H1 (cell line): ENCODE measurements at regions not wholly inside any gene's neighbourhood (a gene's known extent, or its start where the extent isn't known, plus 50 kb on each side); places are given as distances from the start of the nearest gene placed in this dataset.

Experiments used
- CTCF ChIA-PET: fragments of 300-600 bp; sonication (Branson Sonifier 250); formaldehyde crosslinking; loops from one replicate; lab custom pipeline; 2021; ENCODE audit not compliant: partially characterized antibody; lab: Charles Lee
- POLR2A ChIA-PET: fragments of 300-600 bp; sonication (Branson Sonifier 250); formaldehyde crosslinking; loops from one replicate; lab custom pipeline; 2021; ENCODE audit warnings: inconsistent platforms; ENCODE audit not compliant: partially characterized antibody; lab: Charles Lee
- DNase-seq, 2 experiments: peaks; one replicate each; pipeline versions ENCODE4 v3.0.0 to v3.0.0-alpha.2; 2010 to 2022; ENCODE audit warnings: low spot score in 2 of 2, low read depth in 1 of 2, mixed read lengths in 1 of 2
- FAIRE-seq: peaks from 2 replicates; lab custom pipeline; 2011; peaks lifted over from hg19 to GRCh38; lab: Jason Lieb, UNC
- H2AFZ ChIP-seq: 2 replicates; pipeline ENCODE4 v1.8.1; 2012; ENCODE audit warnings: low read length, inconsistent platforms
- H2AK5ac ChIP-seq: 2 replicates; pipeline ENCODE4 v1.6.1; 2013; ENCODE audit warnings: low read depth, low read length
- H2BK120ac ChIP-seq: replicated peaks from 2 replicates; pipeline ENCODE3; 2013; ENCODE audit warnings: low read depth, low read length, inconsistent platforms
- H2BK12ac ChIP-seq: 2 replicates; pipeline ENCODE4 v1.6.1; 2013; ENCODE audit warnings: low read depth, low read length
- H2BK15ac ChIP-seq: 2 replicates; pipeline ENCODE4 v1.6.1; 2013; ENCODE audit warnings: low read length
- H2BK20ac ChIP-seq: 2 replicates; pipeline ENCODE4 v1.6.1; 2013; ENCODE audit warnings: low read length
- H2BK5ac ChIP-seq: 2 replicates; pipeline ENCODE4 v1.6.1; 2013; ENCODE audit warnings: low read depth, low read length
- H3K14ac ChIP-seq: 2 replicates; pipeline ENCODE4 v1.6.1; 2013; ENCODE audit warnings: inconsistent platforms; ENCODE audit not compliant: insufficient read length
- H3K18ac ChIP-seq: 2 replicates; pipeline ENCODE4 v1.6.1; 2013; ENCODE audit warnings: low read length; ENCODE audit errors: extremely low read depth
- H3K23ac ChIP-seq: 2 replicates; pipeline ENCODE4 v1.6.1; 2013; ENCODE audit warnings: inconsistent platforms; ENCODE audit not compliant: insufficient read length
- H3K23me2 ChIP-seq: 2 replicates; pipeline ENCODE4 v1.6.1; 2013; ENCODE audit warnings: low read depth, low read length
- H3K27ac ChIP-seq: 2 replicates; pipeline ENCODE4 v1.6.1; 2011; ENCODE audit warnings: low read depth, low read length, inconsistent platforms
- H3K27me3 ChIP-seq, 4 experiments: replicated peaks in 1 of 4; 1 replicate in 1 of 4; 2 replicates in 3 of 4; pipeline versions ENCODE4 v1.6.1 to v1.8.1; 2011 to 2013; ENCODE audit warnings: low read length in 3 of 4, mild to moderate bottlenecking in 3 of 4, inconsistent platforms in 2 of 4, mixed read lengths in 2 of 4, moderate library complexity in 1 of 4; ENCODE audit not compliant: control insufficient read depth in 3 of 4, insufficient read depth in 3 of 4; ENCODE audit errors: extremely low read depth in 1 of 4
- H3K36me3 ChIP-seq, 4 experiments: 2 replicates each; pipeline versions ENCODE4 v1.6.1 to v1.8.1; 2011 to 2013; ENCODE audit warnings: mild to moderate bottlenecking in 4 of 4, low read length in 3 of 4, moderate library complexity in 2 of 4, control low read depth in 1 of 4, inconsistent platforms in 1 of 4; ENCODE audit not compliant: insufficient read depth in 4 of 4, control insufficient read depth in 2 of 4
- H3K4ac ChIP-seq: replicated peaks from 2 replicates; pipeline ENCODE3; 2013; ENCODE audit warnings: low read length, low read depth, mixed read lengths, inconsistent platforms; ENCODE audit not compliant: insufficient read length
- H3K4me1 ChIP-seq, 4 experiments: replicated peaks in 1 of 4; 1 replicate in 1 of 4; 2 replicates in 3 of 4; pipeline versions ENCODE4 v1.6.1 to v1.8.1; 2011 to 2013; ENCODE audit warnings: low read length in 3 of 4, inconsistent platforms in 2 of 4, mixed read lengths in 1 of 4; ENCODE audit not compliant: insufficient read depth in 4 of 4, control insufficient read depth in 3 of 4
- H3K4me2 ChIP-seq, 2 experiments: 2 replicates each; pipeline versions ENCODE4 v1.6.1 to v1.8.1; 2011 to 2013; ENCODE audit warnings: low read depth in 2 of 2, low read length in 2 of 2, control low read depth in 1 of 2, inconsistent platforms in 1 of 2, mild to moderate bottlenecking in 1 of 2; ENCODE audit not compliant: insufficient read depth in 1 of 2
- H3K4me3 ChIP-seq, 4 experiments: fragments of 200-600, 300-600 bp in 1 of 4; sonication (generic), shearing (Covaris generic), sonication (Bioruptor Twin) in 1 of 4; 2 replicates each; pipeline versions ENCODE4 v1.5.1 to v1.8.1; 2011 to 2016; ENCODE audit warnings: low read length in 4 of 4, low read depth in 3 of 4, control low read depth in 2 of 4, inconsistent platforms in 2 of 4, mild to moderate bottlenecking in 2 of 4, mixed read lengths in 1 of 4, moderate library complexity in 1 of 4; ENCODE audit not compliant: insufficient read depth in 2 of 4; ENCODE audit errors: extremely low read depth in 1 of 4
- H3K56ac ChIP-seq: replicated peaks from 2 replicates; pipeline ENCODE3; 2013; ENCODE audit warnings: low read depth, mild to moderate bottlenecking, mixed read lengths, low read length, inconsistent platforms; ENCODE audit not compliant: insufficient read length
- H3K79me1 ChIP-seq: 2 replicates; pipeline ENCODE4 v1.6.1; 2013; ENCODE audit warnings: low read depth, low read length, control low read depth
- H3K79me2 ChIP-seq, 2 experiments: 2 replicates each; pipeline versions ENCODE4 v1.6.1 to v1.8.1; 2012 to 2013; ENCODE audit warnings: low read length in 2 of 2, mild to moderate bottlenecking in 2 of 2, inconsistent platforms in 1 of 2; ENCODE audit not compliant: insufficient read depth in 2 of 2, control insufficient read depth in 1 of 2
- H3K9ac ChIP-seq, 4 experiments: replicated peaks in 1 of 4; 1 replicate in 1 of 4; 2 replicates in 3 of 4; pipeline versions ENCODE4 v1.6.1 to v1.8.1; 2011 to 2013; ENCODE audit warnings: low read depth in 3 of 4, low read length in 3 of 4, control low read depth in 2 of 4, mild to moderate bottlenecking in 2 of 4, moderate library complexity in 2 of 4, inconsistent platforms in 1 of 4; ENCODE audit errors: extremely low read depth in 1 of 4
- H3K9me3 ChIP-seq, 2 experiments: 2 replicates each; pipeline versions ENCODE4 v1.6.1 to v1.8.1; 2012 to 2013; ENCODE audit warnings: mild to moderate bottlenecking in 2 of 2, moderate library complexity in 2 of 2, control low read depth in 1 of 2, inconsistent platforms in 1 of 2, low read depth in 1 of 2, low read length in 1 of 2, mixed read lengths in 1 of 2; ENCODE audit not compliant: insufficient read depth in 2 of 2
- H4K20me1 ChIP-seq, 2 experiments: replicated peaks in 1 of 2; 2 replicates each; pipeline versions ENCODE3 to v1.8.1; 2011 to 2013; ENCODE audit warnings: inconsistent platforms in 2 of 2, low read length in 2 of 2, mild to moderate bottlenecking in 1 of 2; ENCODE audit not compliant: insufficient read depth in 2 of 2, control insufficient read depth in 1 of 2
- H4K5ac ChIP-seq: 2 replicates; pipeline ENCODE4 v1.6.1; 2013; ENCODE audit warnings: low read length, low read depth, mixed read lengths, inconsistent platforms; ENCODE audit not compliant: insufficient read length
- H4K8ac ChIP-seq: 2 replicates; pipeline ENCODE4 v1.8.0; 2013; ENCODE audit warnings: mild to moderate bottlenecking, moderate library complexity, low read length, inconsistent platforms; ENCODE audit not compliant: insufficient read depth; ENCODE audit errors: extremely low read depth
- H4K91ac ChIP-seq: replicated peaks from 2 replicates; pipeline ENCODE3; 2013; ENCODE audit warnings: low read length, mixed read lengths, inconsistent platforms; ENCODE audit not compliant: insufficient read length
- CTBP2 ChIP-seq: IDR thresholded peaks from 2 replicates; pipeline ENCODE4 v1.7.0; 2011; ENCODE audit warnings: borderline replicate concordance, mild to moderate bottlenecking, moderate library complexity, mixed read lengths, low read length; ENCODE audit not compliant: insufficient read depth, insufficient read length
- POLR2AphosphoS5 ChIP-seq: IDR thresholded peaks from 2 replicates; pipeline ENCODE4 v1.6.1; 2011; ENCODE audit warnings: low read depth, low read length
- SIRT6 ChIP-seq: IDR thresholded peaks from one replicate; pipeline ENCODE4 v1.7.1; 2012; ENCODE audit warnings: low read length, inconsistent platforms
- WGBS, 2 experiments: shearing (Covaris generic) in 1 of 2; methylation state at CpG; one replicate each; pipeline versions ENCODE4 v1.1.6 to v1.1.7; 2013 to 2015; ENCODE audit warnings: low lambda C conversion rate in 2 of 2, mixed read lengths in 2 of 2, inconsistent platforms in 1 of 2, low coverage in 1 of 2, missing lambda C conversion rate in 1 of 2; ENCODE audit not compliant: insufficient replicate concordance in 2 of 2, insufficient coverage in 1 of 2, insufficient read length in 1 of 2; ENCODE audit errors: extremely low coverage in 1 of 2, missing lambda C conversion rate in 1 of 2; 5-methylcytosine and 5-hydroxymethylcytosine counted together

GRCh38 chr6:106906232-106906631, 68.3 kb downstream of the CD24 start:
- CTCF ChIA-PET = interaction anchor here (1.1 kb wide), 1 partner anchor 19 kb away, joined by 6 read pairs; no protein-coding TSS in a partner anchor

More at GRCh38 chr6:106906232-106906631, 68.3 kb downstream of the CD24 start:
- WGBS, 2 experiments = 96% methylated on average over 6 of the region's 6 CpGs; no CpG with 5 or more reads in 1 of the 2 experiments
- Histone ChIP-seq H3K4me2 (no peak overlapping the region), H3K56ac (no peak overlapping the region), H3K14ac (no peak overlapping the region), H3K36me3 (peaks cover 0 to 17% (median 2%) of the 10 kb centered on the region in 4 experiments; a peak in 3 of 8 replicates), H3K23ac (no peak overlapping the region), H3K9ac (no peak overlapping the region), H2BK20ac (no peak overlapping the region), H3K79me2 (no peaks in the 10 kb centered on the region), H4K5ac (no peak overlapping the region), H3K18ac (no peak overlapping the region), H4K8ac (no peak overlapping the region), H2BK15ac (no peak overlapping the region), H3K23me2 (no peaks in the 10 kb centered on the region), H3K4me1 (no peaks in the 10 kb centered on the region), H3K27ac (no peak overlapping the region), H3K4me3 (no peak overlapping the region), H2BK12ac (no peak overlapping the region), H3K9me3 (peaks cover 31 to 36% of the 10 kb centered on the region in 2 experiments), H3K79me1 (no peaks in the 10 kb centered on the region), H2BK120ac (no peak overlapping the region), H4K20me1 (no peaks in the 10 kb centered on the region), H2BK5ac (no peak overlapping the region), H3K4ac (no peak overlapping the region), H2AK5ac (no peak overlapping the region), H2AFZ (no peak overlapping the region), H3K27me3 (no peaks in the 10 kb centered on the region; a peak in 1 of 7 replicates), H4K91ac (no peak overlapping the region)
- no peak for DNase-seq
- POLR2A ChIA-PET = no interaction called here
- no peak for FAIRE-seq
- no peak for TF ChIP-seq SIRT6
- no peak for TF ChIP-seq POLR2AphosphoS5
- TF ChIP-seq CTBP2 = no peak
